Activated CD8-positive, alpha-beta memory T cell treated with anti-CD3 and anti-CD28 coated beads for 48 hours (primary cell): ENCODE measurements at regions not wholly inside any gene's neighbourhood (a gene's known extent, or its start where the extent isn't known, plus 50 kb on each side); places are given as distances from the start of the nearest gene placed in this dataset.
"Not testable (repeated sequence)": the region's sequence is repeated elsewhere in the genome, so short reads cannot be mapped to it uniquely, and the experiment has no call there.

Experiments
- DNase-seq, 3 experiments: peaks; one replicate each; pipeline ENCODE4 v3.0.0-alpha.2; 2020; ENCODE audit warnings: low read depth in 2 of 3, low spot score in 2 of 3

DNA sequence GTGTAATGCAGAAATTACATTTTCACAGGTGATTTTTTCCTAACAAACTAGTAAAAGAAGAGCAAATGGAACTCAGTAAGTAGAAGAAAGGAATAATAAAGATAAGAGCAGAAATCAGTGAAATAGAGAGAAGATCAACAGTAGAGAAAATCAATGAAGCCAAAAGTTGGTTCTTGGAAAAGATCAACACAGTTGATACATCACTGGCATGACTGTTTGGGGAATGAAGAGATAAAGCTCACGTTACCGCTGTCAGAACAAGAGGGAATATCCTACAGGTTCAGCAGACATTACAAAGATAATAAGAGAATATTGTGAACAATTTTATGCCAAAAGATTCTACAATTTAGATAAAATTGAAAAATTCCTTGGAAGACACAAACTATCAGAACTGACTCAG lies 146.4 kb downstream of the ACTR3B start:
- DNase-seq = no peak

- DNase-seq = no peak
Observed at GRCh38 chr7:152907042-152907761, 147.7 kb downstream of the ACTR3B start.

DNA sequence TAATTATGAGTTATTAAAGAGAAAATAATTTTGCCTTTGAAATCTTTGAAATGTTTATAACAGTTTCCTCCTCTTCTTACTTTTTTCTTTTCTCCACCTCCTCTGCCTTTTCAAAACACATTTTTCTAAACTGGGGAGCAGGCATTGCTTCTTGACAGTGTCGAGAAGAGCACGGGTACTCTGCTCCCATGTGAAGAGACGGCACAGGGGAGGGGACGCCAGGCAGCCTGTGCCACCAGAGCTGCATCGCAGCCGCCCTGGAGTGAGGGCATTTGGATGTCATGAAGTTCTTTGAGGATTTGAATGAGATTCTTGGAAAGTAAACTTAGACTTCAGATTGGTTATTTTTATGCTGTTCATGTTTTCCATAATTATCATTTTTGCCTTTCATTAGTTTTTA lies 149.7 kb downstream of the ACTR3B start:
- no peak for DNase-seq

DNA sequence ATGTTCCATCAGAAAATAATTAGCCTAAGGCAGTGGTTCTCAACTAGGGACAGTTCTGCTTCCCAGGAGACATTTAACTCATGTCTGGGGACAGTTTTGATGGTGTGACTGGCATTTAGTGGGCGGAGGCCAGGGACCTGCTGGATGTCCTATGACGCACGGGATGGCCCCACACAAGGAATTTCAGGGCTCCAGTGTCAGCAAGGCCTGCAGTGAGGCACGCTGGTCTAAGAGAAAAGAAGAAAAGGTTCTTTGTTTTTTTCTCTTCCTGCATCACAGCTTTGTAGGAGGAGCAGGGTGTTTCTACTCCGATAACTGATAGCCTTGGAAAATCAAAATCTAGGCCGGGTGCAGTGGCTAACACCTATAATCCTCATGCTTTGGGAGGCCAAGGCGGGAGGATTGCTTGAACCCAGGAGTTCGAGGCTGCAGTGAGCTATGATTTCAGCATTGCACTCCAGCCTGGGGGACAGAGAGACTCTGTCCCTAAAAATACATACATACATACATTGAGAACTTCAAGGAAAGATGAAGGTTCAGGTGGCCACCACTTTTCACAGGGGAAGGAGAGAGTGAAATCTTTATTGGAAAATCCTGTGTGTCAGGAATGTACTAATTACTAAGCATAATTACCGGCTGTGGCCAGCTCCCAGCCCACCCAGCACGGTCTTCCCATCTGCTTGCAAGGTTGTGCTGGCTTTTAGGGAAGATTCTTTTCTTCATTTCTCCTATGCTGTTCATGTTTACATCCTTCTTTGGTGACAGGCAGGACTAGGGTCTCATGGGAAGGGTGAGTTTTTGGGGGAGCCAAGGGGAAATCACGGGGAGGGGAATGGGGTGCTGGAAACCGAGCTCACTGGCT lies 150.4 kb downstream of the ACTR3B start:
- DNase-seq = no peak

DNA sequence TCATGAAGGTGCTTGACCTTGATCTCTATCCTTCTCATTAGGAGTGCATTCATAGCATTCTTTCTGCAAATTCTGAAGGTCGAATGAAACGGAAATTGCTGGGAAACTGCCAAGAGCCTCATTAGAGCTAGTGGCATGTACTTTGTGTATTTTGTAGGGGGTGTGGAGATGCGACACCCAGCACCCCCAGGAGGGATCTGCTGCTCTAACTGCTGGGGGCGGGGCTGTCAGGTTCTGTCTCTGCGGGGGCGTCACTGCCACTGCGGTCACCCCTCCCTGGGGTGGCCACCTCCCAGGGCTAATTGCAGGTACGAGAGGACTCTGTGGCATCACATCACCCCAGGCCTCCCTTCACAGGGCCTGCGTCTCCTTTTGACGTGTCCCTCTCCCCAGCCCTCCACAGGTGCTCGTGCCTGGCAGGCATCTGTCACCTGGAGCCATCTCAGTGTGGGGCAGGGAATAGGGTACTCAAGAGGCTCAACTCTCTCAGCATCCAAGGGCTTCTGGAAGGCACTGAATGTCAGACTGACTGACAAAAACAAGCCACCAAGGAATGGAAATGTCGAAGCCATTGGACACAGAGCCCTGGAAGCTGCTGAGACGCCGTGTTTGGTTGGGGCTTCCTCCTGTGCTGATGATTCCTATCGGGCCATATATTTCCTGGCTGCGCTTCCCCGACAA lies 151.1 kb downstream of the ACTR3B start:
- DNase-seq = no peak

DNA sequence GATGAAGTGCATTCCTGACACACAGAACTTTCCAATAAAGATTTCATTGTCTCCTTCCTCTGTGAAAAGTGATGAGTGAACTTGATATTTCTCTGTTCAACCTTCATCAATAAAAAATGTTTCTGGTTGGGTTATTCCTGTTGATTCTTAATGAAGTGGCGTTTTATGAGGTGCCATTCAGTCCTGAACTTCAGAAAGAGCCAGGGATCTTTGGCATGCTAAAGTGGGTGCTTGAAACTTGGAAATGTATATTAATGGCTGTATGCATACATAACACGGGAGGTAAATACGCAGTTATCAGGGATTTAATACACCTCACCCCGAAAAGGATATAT lies 151.6 kb downstream of the ACTR3B start:
- DNase-seq = no peak

DNA sequence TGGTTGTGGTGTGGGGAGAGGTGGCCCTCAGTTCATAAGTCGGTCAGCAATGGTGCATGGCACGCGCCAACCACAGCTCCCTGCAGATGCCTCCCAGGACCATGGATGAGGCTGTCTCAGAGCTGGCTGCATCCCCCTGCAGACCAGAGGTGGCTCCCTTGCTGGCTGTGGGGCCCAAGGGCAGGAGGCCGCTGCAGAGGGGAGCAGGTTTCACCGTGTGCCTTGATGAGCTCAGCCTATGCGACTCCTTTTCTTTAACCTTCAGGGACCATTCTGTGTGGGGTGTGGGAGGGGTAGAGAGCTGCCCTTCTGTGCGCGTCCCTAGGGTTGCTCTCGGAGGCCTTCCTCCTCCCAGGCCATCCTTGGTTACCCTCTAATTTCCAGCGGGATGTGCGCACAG lies 152.4 kb downstream of the ACTR3B start:
- no peak for DNase-seq

GRCh38 chr7:152912511-152912910 lies 153.0 kb downstream of the ACTR3B start:
- no peak for DNase-seq

DNA sequence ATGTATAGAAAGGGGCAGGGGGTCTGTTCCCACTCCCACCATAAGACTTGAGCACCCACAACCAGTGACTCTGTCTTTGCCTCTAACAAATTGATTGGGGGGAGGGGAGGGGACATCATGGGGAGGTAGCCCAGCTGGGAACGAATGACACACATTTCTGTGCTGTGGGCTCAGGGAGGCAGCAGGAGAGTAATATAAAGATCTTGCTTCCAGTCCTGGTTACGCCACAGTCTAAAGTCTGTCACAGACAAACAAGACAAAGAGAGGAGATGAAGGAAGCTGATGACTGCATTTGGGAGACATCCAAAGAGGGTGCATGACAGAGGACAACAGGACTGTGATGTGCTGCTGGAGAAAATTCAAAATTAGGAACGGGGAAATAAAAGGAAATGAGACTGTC lies 153.9 kb downstream of the ACTR3B start:
- no peak for DNase-seq

DNA sequence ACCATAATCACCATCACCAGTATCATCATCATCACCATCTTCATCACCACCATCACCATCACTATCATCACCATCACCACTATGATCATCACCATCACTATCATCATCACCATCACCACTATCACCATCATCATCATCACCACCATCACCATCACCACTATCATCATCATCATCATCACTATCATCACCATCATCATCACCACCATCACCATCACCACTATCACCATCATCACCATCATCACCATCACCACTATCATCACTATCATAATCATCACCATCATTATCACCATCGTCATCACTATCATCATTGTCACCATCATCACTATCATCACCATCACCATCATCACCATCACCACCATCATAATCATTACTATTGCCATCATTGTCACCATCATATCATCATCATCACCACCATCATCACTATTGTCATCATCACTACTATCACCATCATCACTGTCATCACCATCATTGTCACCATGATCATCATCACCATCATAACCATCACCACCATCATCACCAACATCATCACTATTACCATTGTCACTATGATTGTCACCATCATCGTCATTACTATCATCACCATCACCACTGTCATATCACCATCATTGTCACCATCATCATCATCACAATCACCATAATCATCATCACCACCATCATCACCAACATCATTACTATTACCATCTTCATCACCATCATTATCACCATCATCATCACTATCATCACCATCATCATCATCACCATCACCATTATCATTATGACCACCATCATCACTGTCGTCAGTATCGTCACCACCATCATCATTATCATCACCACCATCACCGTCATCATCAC lies 154.7 kb downstream of the ACTR3B start:
- DNase-seq = no peak

- DNase-seq = not testable (repeated sequence)
Observed at GRCh38 chr7:152914845-152915102, 155.2 kb downstream of the ACTR3B start.

- no peak for DNase-seq
Observed at GRCh38 chr7:152922318-152923081, 162.9 kb downstream of the ACTR3B start.

- no peak for DNase-seq
Observed at GRCh38 chr7:152923711-152924110, 164.2 kb downstream of the ACTR3B start.

- DNase-seq = no peak
Observed at GRCh38 chr7:152924238-152924637, 164.7 kb downstream of the ACTR3B start.

GRCh38 chr7:152924826-152925411 lies 165.4 kb downstream of the ACTR3B start:
- no peak for DNase-seq

DNA sequence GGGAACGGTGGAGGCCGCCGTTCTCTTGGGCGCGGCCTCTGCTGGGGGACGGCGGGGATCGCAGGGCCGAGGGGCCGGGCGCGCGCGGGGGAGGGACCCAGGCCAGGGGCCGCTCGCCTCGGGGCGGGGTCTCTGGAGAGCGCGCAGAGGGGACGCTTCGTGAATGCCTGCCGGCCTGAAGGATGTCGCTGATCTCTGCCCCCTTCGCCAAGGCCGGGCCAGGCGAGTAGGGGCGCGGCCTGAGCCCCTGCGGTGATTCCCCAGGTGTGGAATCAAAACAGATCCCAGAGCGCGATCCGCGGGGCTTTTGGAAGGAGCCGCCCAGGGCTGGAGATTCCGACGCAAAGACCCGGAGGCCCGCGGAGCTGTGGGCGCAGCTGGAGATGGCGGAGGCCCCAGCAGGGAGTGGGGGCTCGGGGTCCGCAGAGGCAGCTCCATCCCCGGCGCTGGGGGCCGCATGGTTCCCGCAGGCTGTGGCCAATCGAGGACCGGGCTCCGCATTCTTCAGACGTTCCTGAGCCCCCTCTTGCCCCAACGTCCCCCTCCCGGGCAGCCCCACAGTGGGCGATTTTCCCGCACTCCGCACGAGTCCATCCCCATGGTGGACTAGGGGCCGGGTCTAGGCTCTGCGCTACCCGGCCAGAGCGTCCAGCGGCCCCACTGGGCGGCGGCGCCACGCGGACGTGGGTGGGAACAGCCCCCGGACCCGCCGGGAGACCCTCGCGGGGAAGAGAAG lies 166.0 kb downstream of the ACTR3B start:
- DNase-seq = no peak

DNA sequence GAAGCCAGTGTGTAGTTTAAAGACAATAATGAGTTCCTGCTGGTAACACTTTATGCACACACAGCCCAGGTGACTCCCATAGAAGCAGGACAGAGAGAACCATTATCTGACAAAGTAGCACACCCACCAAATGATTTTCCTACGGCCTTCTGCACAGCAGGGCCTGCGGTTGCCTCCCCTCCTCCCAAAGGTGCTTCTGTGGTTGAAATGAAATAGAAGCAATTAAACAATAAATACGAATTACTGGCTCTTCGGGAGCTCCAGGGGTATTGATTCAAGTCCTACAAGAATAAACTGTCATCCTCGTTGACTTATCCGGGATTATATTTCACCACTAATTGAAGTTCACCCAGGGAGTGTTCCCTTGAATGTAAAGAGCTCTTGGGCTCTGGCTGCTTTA lies 172.1 kb downstream of the ACTR3B start:
- no peak for DNase-seq

- DNase-seq = no peak
Observed at GRCh38 chr7:152937282-152937681, 177.7 kb downstream of the ACTR3B start.

GRCh38 chr7:152946616-152947015 lies 187.1 kb downstream of the ACTR3B start:
- DNase-seq = not testable (repeated sequence)

DNA sequence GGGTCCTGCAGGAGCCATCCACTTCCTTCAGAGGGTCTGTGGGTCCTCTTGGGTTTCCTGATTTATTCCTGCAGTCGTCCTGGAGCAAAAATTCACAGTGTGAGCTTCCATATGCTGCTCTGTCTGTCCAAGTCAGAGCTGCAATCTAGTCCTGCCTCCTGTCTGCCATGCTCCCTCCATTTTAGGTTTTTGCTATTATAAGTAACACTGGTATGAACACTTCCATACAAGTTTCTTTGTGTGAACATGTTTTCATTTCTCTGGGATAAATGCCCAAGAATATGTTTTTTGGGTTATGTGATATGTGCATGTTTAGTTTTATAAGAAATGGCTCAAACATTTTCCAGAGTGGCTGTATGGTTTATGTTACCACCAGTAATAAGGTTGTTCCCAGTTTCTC lies 188.1 kb downstream of the ACTR3B start:
- DNase-seq = no peak
